Occipital lobe (tissue), 1 donor: ENCODE measurements at regions not wholly inside any gene's neighbourhood (a gene's known extent, or its start where the extent isn't known, plus 50 kb on each side); places are given as distances from the start of the nearest gene placed in this dataset.

ENCODE experiments used
- DNase-seq: peaks from one replicate; lab custom pipeline; 2025; lab: John Stamatoyannopoulos, UW

DNA sequence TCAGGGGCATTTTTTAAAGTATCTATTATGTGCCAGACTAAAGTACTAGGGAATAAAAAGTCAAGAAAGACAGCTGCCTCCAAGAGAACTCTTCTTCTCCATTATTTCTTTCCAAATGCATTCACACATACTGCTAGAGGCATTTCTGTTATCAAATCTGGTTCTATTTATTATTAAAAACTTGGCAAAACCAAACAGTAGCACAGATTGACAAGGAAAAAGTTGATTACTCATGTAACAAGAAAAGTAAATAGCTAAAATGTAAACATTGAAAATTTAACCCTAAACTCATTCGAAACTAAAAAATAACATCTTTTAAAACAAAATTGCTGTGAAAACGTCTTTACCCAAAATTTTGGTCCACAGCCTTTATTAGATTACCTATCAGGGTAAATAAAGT, 132.9 kb upstream of the GUCY1A2 start:
- no peak for DNase-seq

DNA sequence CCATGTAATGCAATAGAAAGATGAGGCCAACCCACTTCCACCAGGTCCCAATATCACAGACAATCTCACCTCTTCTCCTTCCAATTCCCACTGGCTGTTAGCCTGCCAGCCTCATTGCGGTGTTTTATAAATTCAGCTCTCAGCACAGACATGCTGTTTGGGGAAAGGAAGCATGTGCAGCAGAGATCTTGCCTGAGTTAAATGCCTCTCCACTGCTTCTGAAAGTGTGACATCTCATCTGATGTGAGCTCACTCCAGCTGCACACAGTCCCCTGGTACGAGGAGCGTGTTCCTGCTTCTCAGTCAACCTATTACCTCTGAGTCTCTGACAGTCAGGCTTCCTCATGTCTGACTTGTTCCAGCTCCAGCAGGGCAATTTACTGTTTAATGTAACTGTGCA, 122.7 kb upstream of the GUCY1A2 start:
- DNase-seq: peak; percentile 9

DNA sequence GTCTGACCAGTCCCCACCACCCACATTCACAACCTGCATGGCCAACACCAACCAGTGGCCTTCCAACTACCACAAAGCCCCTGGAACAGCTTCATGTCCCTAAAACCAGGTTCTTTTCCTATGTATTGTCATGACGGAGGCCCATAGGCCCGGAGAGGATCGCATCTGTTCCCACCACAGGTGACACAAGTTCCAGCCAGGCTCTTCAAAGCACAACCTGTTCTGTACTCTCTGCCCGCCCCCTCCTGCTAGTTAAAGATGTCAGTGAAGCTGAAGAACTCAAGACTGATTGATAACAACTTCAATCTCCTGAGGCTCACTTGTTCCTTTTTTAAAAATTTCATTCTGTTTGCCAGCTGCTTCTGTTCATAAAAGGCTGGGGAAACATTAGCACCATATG, 121.1 kb upstream of the GUCY1A2 start:
- DNase-seq: no peak

DNA sequence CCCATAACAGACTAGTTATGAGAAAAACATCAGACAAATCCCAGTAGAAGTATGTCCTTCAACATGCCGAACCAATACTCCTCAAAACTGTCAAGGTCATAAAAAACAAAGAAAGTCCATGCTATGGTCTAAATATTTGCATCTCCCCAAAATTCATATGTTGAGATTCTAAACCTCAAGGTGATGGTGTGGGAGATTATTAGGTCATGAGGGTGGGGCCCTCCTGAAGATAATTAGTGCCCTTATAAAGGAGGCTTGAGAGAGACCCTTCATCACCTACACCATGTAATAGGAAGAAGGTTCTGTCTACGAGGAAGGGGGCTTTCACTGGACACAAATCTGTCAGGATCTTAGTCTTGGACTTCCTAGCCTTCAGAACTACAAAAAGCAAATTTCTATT, 118.6 kb upstream of the GUCY1A2 start:
- no peak for DNase-seq

DNA sequence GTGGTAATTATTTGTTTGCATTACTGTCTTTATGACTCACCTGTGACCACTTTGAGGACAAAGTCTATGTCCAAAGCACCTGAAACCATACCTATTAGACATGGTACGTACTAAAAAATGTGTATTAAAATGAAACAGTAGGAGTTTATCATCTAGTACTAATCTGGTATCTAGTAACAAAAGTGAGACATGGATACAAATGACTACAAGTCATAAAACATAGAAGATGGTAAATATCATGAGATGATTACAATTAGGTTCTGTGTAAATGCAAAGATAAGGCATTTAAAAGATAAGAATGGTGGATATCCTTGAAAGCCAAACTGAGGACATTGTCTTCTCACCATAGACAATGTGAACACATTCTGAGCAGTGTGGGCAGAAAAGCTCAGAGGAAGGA, 113.5 kb upstream of the GUCY1A2 start:
- no peak for DNase-seq

DNA sequence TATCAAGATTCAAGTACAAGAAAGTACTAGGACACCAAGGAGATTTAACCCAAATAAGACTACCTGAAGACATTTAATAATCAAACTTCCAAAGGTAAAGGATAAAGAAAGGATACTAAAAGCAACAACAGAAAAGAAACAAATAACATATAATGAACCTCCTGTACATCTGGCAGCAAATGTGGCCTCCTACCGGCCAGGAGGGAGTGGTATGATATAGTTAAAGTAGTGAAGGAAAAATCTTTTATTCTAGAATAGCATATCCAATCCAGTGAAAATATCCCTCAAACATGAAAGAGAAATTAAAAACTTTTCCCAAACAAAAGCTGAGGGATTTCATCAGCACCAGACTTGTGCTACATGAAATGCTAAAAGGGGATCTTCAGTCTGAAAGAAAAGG, 104.7 kb upstream of the GUCY1A2 start:
- DNase-seq: no peak

DNA sequence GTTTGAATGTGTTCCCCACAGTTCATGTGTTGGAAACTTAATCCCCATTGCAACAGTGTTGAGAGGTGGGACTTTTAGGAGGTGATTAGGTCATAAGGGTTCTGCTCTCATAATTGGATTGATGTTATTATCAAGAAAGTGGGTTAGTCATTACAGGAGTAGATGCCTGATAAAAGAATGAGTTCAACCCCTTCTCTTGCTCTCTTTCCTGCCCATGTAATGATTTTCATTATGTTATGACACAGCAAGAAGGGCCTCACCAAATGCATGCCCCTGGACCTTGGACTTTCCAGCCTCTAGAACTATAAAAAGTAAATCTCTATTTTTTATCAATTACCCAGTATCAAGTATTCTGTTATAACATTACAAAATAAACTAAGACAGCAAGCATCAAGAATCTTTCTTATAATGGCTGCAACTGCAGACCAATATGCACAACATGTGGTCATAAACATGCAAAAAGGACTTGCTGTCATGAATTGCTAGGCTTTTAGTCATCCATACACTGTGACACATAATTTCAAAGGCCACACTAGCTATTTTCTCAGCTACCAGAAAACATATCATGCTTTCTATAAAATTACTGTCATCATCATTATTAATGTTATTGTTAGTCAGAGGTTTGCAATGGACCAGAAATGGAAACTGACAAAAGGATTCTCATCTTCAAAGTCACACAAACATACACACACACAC, 99.9 kb upstream of the GUCY1A2 start:
- no peak for DNase-seq

DNA sequence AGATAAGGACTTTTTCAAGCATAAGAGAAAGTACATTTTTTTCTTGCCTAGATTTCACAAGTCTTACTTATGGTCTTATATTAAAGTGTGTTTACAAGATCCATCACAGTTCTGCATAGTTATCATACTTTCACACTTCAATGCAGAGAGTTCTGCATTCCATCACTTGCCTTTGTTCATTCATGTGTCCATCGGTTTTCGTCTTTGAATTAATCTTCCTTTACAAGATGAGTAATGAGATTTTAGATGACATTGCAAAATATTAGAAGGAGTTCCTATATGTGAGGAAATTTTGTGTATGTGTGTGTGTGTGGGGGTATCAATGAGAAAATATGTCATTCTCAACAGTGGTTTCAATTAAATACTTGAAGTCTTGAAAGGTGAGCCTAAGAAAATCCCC, 98.1 kb upstream of the GUCY1A2 start:
- DNase-seq: no peak

DNA sequence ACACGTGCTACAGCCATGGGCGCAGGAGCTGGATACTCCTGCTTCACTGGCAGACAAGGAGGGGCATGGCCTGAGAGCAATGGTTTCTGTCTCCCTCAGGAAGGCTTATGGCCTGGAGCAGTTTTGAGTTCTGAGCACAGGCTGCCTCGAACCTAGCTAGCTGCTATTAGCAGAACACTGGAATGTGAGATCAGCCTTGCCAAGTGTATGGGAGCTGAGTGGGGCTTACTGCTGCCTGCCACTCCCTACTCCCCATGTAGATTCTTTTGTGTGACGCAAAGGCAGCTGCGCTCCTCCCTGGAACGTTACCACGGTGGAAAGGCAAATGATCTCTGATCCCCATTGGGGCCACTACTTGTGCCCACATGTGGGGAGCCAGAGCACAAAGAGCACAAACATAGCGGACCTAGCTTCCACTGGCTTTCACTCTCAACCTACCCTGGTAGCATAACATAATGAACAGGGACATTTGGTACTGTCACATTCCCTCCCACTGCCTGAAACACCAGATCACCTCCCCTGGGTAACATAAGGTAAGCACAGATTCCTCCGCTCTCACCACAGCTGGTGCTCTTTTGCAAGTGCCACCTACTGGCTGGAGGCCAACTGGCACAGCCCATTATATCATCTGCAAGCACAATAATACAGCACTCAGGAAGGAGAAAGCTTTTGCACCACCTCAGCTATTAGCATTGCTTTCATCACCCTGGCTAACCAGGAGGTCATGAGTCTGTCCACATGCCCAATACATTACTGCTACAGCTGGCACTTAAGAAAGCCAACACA, 84.6 kb upstream of the GUCY1A2 start:
- peak; percentile 9 for DNase-seq

DNA sequence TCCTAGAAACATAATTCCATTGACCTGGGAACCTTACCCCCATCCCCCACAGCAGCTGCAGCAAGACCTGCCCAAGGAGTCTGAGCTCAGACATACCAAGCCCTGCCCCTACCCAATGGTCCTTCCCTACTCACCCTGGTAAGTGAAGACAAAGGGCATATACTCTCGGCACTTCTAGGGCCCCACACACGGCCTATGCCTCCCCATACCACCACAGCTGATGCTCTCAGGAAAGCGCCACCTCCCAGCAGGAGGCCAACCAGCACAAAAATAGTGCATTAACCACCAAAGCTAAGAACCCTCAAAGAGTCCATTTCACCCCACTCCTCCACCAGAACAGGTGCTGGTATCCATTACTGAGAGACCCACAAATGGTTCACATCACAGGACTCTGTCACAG, 74.4 kb upstream of the GUCY1A2 start:
- no peak for DNase-seq

DNA sequence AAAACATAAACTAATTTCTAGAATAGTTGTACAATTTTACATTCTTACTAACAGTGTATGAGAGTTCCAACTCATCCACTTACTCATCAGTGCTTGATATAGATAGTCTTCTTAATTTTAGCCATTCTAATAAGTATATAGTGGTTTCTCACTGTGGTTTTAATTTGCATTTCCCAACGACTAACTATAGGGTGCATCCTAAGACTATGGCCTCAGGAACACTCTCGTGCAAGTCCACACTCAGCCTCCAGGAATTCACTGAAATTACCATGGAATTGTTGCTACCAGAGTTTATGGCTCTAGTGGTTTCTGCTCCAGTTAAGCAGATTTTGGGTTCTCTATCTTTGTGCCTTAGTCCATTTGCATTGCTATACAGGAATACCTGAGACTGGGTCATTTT, 60.1 kb upstream of the GUCY1A2 start:
- no peak for DNase-seq

DNA sequence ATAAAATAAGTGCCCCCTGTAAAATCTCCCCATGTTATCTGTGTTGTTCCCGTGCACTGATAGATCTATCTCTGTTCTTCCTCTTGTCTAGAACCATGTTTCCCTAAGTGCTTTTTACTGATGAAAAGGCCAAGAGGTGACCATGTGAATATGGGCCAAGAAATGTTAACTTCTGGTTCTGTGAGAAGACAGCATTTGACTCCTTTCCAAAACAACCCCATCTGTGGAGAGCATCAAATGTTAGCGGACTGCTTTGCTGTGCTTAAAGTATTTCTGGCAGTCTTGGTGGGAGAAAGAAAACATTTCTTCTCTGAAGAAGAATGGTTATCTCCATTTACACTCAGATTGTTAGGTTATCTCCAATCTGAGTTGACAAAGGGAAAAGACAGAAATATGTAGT, 58.6 kb upstream of the GUCY1A2 start:
- no peak for DNase-seq

DNA sequence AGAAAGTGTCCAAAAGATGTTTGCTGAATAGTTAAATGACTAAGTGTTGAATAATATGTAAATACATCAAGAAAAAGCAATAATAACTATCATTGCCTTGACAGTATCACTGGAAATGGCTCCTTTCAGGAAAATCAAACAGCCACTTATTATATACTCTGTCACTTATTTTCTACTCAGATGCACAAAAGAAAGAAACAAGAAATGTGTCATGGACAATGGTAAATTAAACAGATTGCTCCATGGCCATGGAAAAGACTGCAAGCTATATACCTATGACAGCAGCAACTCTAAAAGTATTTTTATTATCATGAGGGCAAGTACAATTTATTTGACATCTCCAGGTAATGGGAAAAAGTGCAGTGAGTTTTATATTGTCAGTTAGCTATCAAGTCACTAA, 52.9 kb upstream of the GUCY1A2 start:
- DNase-seq: no peak
